Type B pancreatic cell (in vitro differentiated cells): ENCODE measurements at regions not wholly inside any gene's neighbourhood (a gene's known extent, or its start where the extent isn't known, plus 50 kb on each side); places are given as distances from the start of the nearest gene placed in this dataset.
"Not testable (repeated sequence)": the region's sequence is repeated elsewhere in the genome, so short reads cannot be mapped to it uniquely, and the experiment has no call there.

Experiments used
- DNase-seq: peaks from one replicate; pipeline ENCODE4 v3.0.0; 2021; ENCODE audit warnings: mixed read lengths; ENCODE audit not compliant: unreplicated experiment; ENCODE audit errors: extremely low spot score
- H3K27ac Mint-ChIP-seq: 2 replicates; pipeline ENCODE4 v1.8.0; 2021; ENCODE audit warnings: mild to moderate bottlenecking, mixed read lengths
- H3K27me3 Mint-ChIP-seq: 2 replicates; pipeline ENCODE4 v1.8.0; 2021; ENCODE audit warnings: mixed read lengths
- H3K36me3 Mint-ChIP-seq: 2 replicates; pipeline ENCODE4 v1.8.0; 2021; ENCODE audit warnings: mixed read lengths
- H3K4me1 Mint-ChIP-seq: one replicate; pipeline ENCODE4 v1.8.0; 2021; ENCODE audit warnings: mixed read lengths; ENCODE audit not compliant: unreplicated experiment
- H3K4me3 Mint-ChIP-seq: 2 replicates; pipeline ENCODE4 v1.8.0; 2021; ENCODE audit warnings: mild to moderate bottlenecking, mixed read lengths
- H3K9me3 Mint-ChIP-seq: 2 replicates; pipeline ENCODE4 v1.8.0; 2021; ENCODE audit warnings: mixed read lengths
- TF ChIP-seq, protein P1 (sequence below): fragments of 200-600 bp; sonication (generic); conservative IDR thresholded peaks from 2 replicates; pipeline ENCODE4 v1.5.0; 2021; ENCODE audit warnings: antibody characterized with exemption, mild to moderate bottlenecking

- no peaks in the 10 kb centered on the region for H3K36me3 Mint-ChIP-seq
- H3K4me3 Mint-ChIP-seq, result no peak overlapping the region
- TF ChIP-seq, protein P1, sequence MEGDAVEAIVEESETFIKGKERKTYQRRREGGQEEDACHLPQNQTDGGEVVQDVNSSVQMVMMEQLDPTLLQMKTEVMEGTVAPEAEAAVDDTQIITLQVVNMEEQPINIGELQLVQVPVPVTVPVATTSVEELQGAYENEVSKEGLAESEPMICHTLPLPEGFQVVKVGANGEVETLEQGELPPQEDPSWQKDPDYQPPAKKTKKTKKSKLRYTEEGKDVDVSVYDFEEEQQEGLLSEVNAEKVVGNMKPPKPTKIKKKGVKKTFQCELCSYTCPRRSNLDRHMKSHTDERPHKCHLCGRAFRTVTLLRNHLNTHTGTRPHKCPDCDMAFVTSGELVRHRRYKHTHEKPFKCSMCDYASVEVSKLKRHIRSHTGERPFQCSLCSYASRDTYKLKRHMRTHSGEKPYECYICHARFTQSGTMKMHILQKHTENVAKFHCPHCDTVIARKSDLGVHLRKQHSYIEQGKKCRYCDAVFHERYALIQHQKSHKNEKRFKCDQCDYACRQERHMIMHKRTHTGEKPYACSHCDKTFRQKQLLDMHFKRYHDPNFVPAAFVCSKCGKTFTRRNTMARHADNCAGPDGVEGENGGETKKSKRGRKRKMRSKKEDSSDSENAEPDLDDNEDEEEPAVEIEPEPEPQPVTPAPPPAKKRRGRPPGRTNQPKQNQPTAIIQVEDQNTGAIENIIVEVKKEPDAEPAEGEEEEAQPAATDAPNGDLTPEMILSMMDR, result no peak
- H3K27me3 Mint-ChIP-seq, result peaks cover 33% of the 10 kb centered on the region
- H3K27ac Mint-ChIP-seq, result no peak overlapping the region
- H3K4me1 Mint-ChIP-seq, result no peaks in the 10 kb centered on the region
- H3K9me3 Mint-ChIP-seq, result no peaks in the 10 kb centered on the region
- DNase-seq, result no peak
Observed at GRCh38 chr5:108561416-108562204, 179.7 kb upstream of the FBXL17 start.

- DNase-seq, result no peak
- TF ChIP-seq, protein P1, result no peak
- no peak overlapping the region for H3K4me3 Mint-ChIP-seq
- no peaks in the 10 kb centered on the region for H3K9me3 Mint-ChIP-seq
- H3K36me3 Mint-ChIP-seq, result no peaks in the 10 kb centered on the region
- no peak overlapping the region for H3K27ac Mint-ChIP-seq
- H3K27me3 Mint-ChIP-seq, result peaks cover 43% of the 10 kb centered on the region
- H3K4me1 Mint-ChIP-seq, result no peaks in the 10 kb centered on the region
Observed at GRCh38 chr5:108560581-108560980, 178.7 kb upstream of the FBXL17 start.

GRCh38 chr5:108560166-108560565, 178.3 kb upstream of the FBXL17 start:
- no peak for DNase-seq
- Mint-ChIP-seq H3K4me1 (no peaks in the 10 kb centered on the region), H3K4me3 (no peak overlapping the region), H3K27me3 (peaks cover 47% of the 10 kb centered on the region), H3K36me3 (no peaks in the 10 kb centered on the region), H3K9me3 (no peaks in the 10 kb centered on the region), H3K27ac (no peak overlapping the region)
- TF ChIP-seq, protein P1, result no peak

DNA sequence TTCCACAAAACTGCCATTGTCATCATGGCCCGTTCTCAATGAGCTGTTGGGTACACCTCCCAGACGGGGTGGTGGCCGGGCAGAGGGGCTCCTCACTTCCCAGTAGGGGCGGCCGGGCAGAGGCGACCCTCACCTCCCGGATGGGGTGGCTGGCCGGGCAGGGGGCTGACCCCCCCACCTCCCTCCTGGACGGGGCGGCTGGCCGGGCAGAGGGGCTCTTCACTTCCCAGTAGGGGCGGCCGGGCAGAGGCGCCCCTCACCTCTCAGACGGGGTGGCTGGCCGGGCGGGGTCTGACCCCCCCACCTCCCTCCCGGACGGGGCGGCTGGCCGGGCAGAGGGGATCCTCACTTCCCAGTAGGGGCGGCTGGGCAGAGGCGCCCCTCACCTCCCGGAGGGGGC, 176.9 kb upstream of the FBXL17 start:
- H3K27ac Mint-ChIP-seq, H3K36me3 Mint-ChIP-seq, H3K4me1 Mint-ChIP-seq, DNase-seq, H3K4me3 Mint-ChIP-seq, H3K9me3 Mint-ChIP-seq: not testable (repeated sequence)
- peaks cover 52% of the 10 kb centered on the region for H3K27me3 Mint-ChIP-seq

- H3K27me3 Mint-ChIP-seq, result peaks cover 52% of the 10 kb centered on the region
- not testable (repeated sequence) for H3K36me3 Mint-ChIP-seq, H3K4me1 Mint-ChIP-seq, H3K4me3 Mint-ChIP-seq, DNase-seq, H3K9me3 Mint-ChIP-seq, H3K27ac Mint-ChIP-seq
Observed at GRCh38 chr5:108558142-108558541, 176.2 kb upstream of the FBXL17 start.

DNA sequence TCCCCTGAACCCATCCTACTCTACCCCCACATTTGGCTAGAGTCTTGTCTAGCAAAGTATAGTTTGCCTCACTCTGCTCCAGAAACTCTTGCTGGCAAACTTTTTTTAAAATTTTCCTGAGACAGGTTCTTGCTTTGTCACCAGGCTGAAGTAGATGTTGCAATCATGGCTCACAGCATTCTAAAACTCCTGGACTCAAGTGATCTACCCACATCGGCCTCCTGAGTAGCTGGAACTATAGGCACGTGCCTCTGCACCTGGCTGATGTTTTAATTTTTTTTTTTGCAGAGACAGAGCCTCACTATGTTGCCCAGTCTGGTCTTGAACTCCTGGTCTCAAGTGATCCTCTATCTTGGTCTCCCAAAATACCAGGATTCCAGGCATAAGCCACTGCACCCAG, 175.8 kb upstream of the FBXL17 start:
- no peaks in the 10 kb centered on the region for H3K9me3 Mint-ChIP-seq
- H3K4me1 Mint-ChIP-seq, result no peaks in the 10 kb centered on the region
- no peak overlapping the region for H3K4me3 Mint-ChIP-seq
- TF ChIP-seq, protein P1, result no peak
- DNase-seq, result no peak
- peaks cover 48% of the 10 kb centered on the region for H3K27me3 Mint-ChIP-seq
- no peaks in the 10 kb centered on the region for H3K36me3 Mint-ChIP-seq
- no peak overlapping the region for H3K27ac Mint-ChIP-seq
